ENCODE measurements at regions not wholly inside any gene's neighbourhood (a gene's known extent, or its start where the extent isn't known, plus 50 kb on each side); places are given as distances from the start of the nearest gene placed in this dataset.
"Not testable (repeated sequence)": the region's sequence is repeated elsewhere in the genome, so short reads cannot be mapped to it uniquely, and the experiment has no call there.

- H2AFZ ChIP-seq (ENCODE audit: low read length, unreplicated experiment), result no peak overlapping the region
- no peaks in the 10 kb centered on the region for H3K79me2 ChIP-seq (ENCODE audit: control insufficient read depth, insufficient read depth, low read length, unreplicated experiment)
- no peaks in the 10 kb centered on the region for H3K27me3 ChIP-seq (ENCODE audit: insufficient read depth, low read length)
- H3K36me3 ChIP-seq (ENCODE audit: insufficient read depth, low read length), result no peaks in the 10 kb centered on the region
- H3K4me3 ChIP-seq (ENCODE audit: low read depth, low read length), result no peak overlapping the region
- peaks cover 14% of the 10 kb centered on the region for H3K4me1 ChIP-seq (ENCODE audit: control insufficient read depth, insufficient read depth, low read length, unreplicated experiment)
- H3K27ac ChIP-seq (ENCODE audit: low read depth, low read length), result no peak overlapping the region
Observed at GRCh38 chr4:15336410-15337167, 91.2 kb upstream of the C1QTNF7 start.

GRCh38 chr4:15337168-15337657 is 90.6 kb upstream of the C1QTNF7 start:
- H3K4me1 ChIP-seq (ENCODE audit: control insufficient read depth, insufficient read depth, low read length, unreplicated experiment), result peaks cover 14% of the 10 kb centered on the region
- not testable (repeated sequence) for H3K79me2 ChIP-seq (ENCODE audit: control insufficient read depth, insufficient read depth, low read length, unreplicated experiment); H3K4me3 ChIP-seq (ENCODE audit: low read depth, low read length); H2AFZ ChIP-seq (ENCODE audit: low read length, unreplicated experiment); H3K36me3 ChIP-seq (ENCODE audit: insufficient read depth, low read length); H3K27me3 ChIP-seq (ENCODE audit: insufficient read depth, low read length); H3K27ac ChIP-seq (ENCODE audit: low read depth, low read length)

- no peaks in the 10 kb centered on the region for H3K79me2 ChIP-seq (ENCODE audit: control insufficient read depth, insufficient read depth, low read length, unreplicated experiment)
- H2AFZ ChIP-seq (ENCODE audit: low read length, unreplicated experiment), result no peak overlapping the region
- H3K27me3 ChIP-seq (ENCODE audit: insufficient read depth, low read length), result 0 out of 2 replicates have a peak, but pooled peaks cover 3% of the 10 kb centered on the region
- no peak overlapping the region for H3K4me3 ChIP-seq (ENCODE audit: low read depth, low read length)
- H3K36me3 ChIP-seq (ENCODE audit: insufficient read depth, low read length), result no peaks in the 10 kb centered on the region
- H3K27ac ChIP-seq (ENCODE audit: low read depth, low read length), result no peak overlapping the region
- H3K4me1 ChIP-seq (ENCODE audit: control insufficient read depth, insufficient read depth, low read length, unreplicated experiment), result peaks cover 17% of the 10 kb centered on the region
Observed at GRCh38 chr4:15339737-15340136, 88.1 kb upstream of the C1QTNF7 start.

GRCh38 chr4:15340332-15340731 is 87.5 kb upstream of the C1QTNF7 start:
- Histone ChIP-seq H3K4me3 (ENCODE audit: low read depth, low read length) (no peak overlapping the region), H3K36me3 (ENCODE audit: insufficient read depth, low read length) (no peaks in the 10 kb centered on the region), H3K79me2 (ENCODE audit: control insufficient read depth, insufficient read depth, low read length, unreplicated experiment) (no peaks in the 10 kb centered on the region), H3K4me1 (ENCODE audit: control insufficient read depth, insufficient read depth, low read length, unreplicated experiment) (peaks cover 17% of the 10 kb centered on the region), H2AFZ (ENCODE audit: low read length, unreplicated experiment) (no peak overlapping the region), H3K27me3 (ENCODE audit: insufficient read depth, low read length) (0 out of 2 replicates have a peak, but pooled peaks cover 3% of the 10 kb centered on the region), H3K27ac (ENCODE audit: low read depth, low read length) (no peak overlapping the region)

GRCh38 chr4:15340902-15341732 is 86.7 kb upstream of the C1QTNF7 start:
- Histone ChIP-seq H3K27ac (ENCODE audit: low read depth, low read length) (no peak overlapping the region), H3K27me3 (ENCODE audit: insufficient read depth, low read length) (0 out of 2 replicates have a peak, but pooled peaks cover 3% of the 10 kb centered on the region), H3K4me1 (ENCODE audit: control insufficient read depth, insufficient read depth, low read length, unreplicated experiment) (peaks cover 17% of the 10 kb centered on the region), H3K79me2 (ENCODE audit: control insufficient read depth, insufficient read depth, low read length, unreplicated experiment) (no peaks in the 10 kb centered on the region), H3K4me3 (ENCODE audit: low read depth, low read length) (no peak overlapping the region), H2AFZ (ENCODE audit: low read length, unreplicated experiment) (no peak overlapping the region), H3K36me3 (ENCODE audit: insufficient read depth, low read length) (no peaks in the 10 kb centered on the region)

GRCh38 chr4:15341733-15342300 is 86.0 kb upstream of the C1QTNF7 start:
- Histone ChIP-seq H3K36me3 (ENCODE audit: insufficient read depth, low read length) (no peaks in the 10 kb centered on the region), H3K27ac (ENCODE audit: low read depth, low read length) (no peak overlapping the region), H3K27me3 (ENCODE audit: insufficient read depth, low read length) (0 out of 2 replicates have a peak, but pooled peaks cover 3% of the 10 kb centered on the region), H3K79me2 (ENCODE audit: control insufficient read depth, insufficient read depth, low read length, unreplicated experiment) (no peaks in the 10 kb centered on the region), H3K4me3 (ENCODE audit: low read depth, low read length) (no peak overlapping the region), H3K4me1 (ENCODE audit: control insufficient read depth, insufficient read depth, low read length, unreplicated experiment) (peaks cover 10% of the 10 kb centered on the region), H2AFZ (ENCODE audit: low read length, unreplicated experiment) (no peak overlapping the region)

- Histone ChIP-seq H3K4me1 (ENCODE audit: control insufficient read depth, insufficient read depth, low read length, unreplicated experiment) (peaks cover 8% of the 10 kb centered on the region), H3K36me3 (ENCODE audit: insufficient read depth, low read length) (no peaks in the 10 kb centered on the region), H3K79me2 (ENCODE audit: control insufficient read depth, insufficient read depth, low read length, unreplicated experiment) (no peaks in the 10 kb centered on the region), H3K27me3 (ENCODE audit: insufficient read depth, low read length) (0 out of 2 replicates have a peak, but pooled peaks cover 3% of the 10 kb centered on the region), H3K27ac (ENCODE audit: low read depth, low read length) (no peak overlapping the region), H2AFZ (ENCODE audit: low read length, unreplicated experiment) (no peak overlapping the region), H3K4me3 (ENCODE audit: low read depth, low read length) (no peak overlapping the region)
Observed at GRCh38 chr4:15343000-15343399, 84.8 kb upstream of the C1QTNF7 start.

- no peak overlapping the region for H3K4me3 ChIP-seq (ENCODE audit: low read depth, low read length)
- peaks cover 6% of the 10 kb centered on the region for H3K4me1 ChIP-seq (ENCODE audit: control insufficient read depth, insufficient read depth, low read length, unreplicated experiment)
- no peak overlapping the region for H2AFZ ChIP-seq (ENCODE audit: low read length, unreplicated experiment)
- 0 out of 2 replicates have a peak, but pooled peaks cover 3% of the 10 kb centered on the region for H3K27me3 ChIP-seq (ENCODE audit: insufficient read depth, low read length)
- H3K36me3 ChIP-seq (ENCODE audit: insufficient read depth, low read length), result no peaks in the 10 kb centered on the region
- H3K79me2 ChIP-seq (ENCODE audit: control insufficient read depth, insufficient read depth, low read length, unreplicated experiment), result no peaks in the 10 kb centered on the region
- no peak overlapping the region for H3K27ac ChIP-seq (ENCODE audit: low read depth, low read length)
Observed at GRCh38 chr4:15343581-15343980, 84.3 kb upstream of the C1QTNF7 start.

- Histone ChIP-seq H3K27me3 (ENCODE audit: insufficient read depth, low read length) (peaks cover 5% of the 10 kb centered on the region; the same call in 1 of the 2 replicates), H3K27ac (ENCODE audit: low read depth, low read length) (no peak overlapping the region), H3K4me3 (ENCODE audit: low read depth, low read length) (no peak overlapping the region), H3K4me1 (ENCODE audit: control insufficient read depth, insufficient read depth, low read length, unreplicated experiment) (peaks cover 3% of the 10 kb centered on the region), H3K79me2 (ENCODE audit: control insufficient read depth, insufficient read depth, low read length, unreplicated experiment) (no peaks in the 10 kb centered on the region), H2AFZ (ENCODE audit: low read length, unreplicated experiment) (no peak overlapping the region), H3K36me3 (ENCODE audit: insufficient read depth, low read length) (no peaks in the 10 kb centered on the region)
Observed at GRCh38 chr4:15344041-15344440, 83.8 kb upstream of the C1QTNF7 start.

- H3K4me3 ChIP-seq (ENCODE audit: low read depth, low read length), result no peak overlapping the region
- H3K4me1 ChIP-seq (ENCODE audit: control insufficient read depth, insufficient read depth, low read length, unreplicated experiment), result peaks cover 3% of the 10 kb centered on the region
- H3K27me3 ChIP-seq (ENCODE audit: insufficient read depth, low read length), result peaks cover 13% of the 10 kb centered on the region
- H3K36me3 ChIP-seq (ENCODE audit: insufficient read depth, low read length), result no peaks in the 10 kb centered on the region
- no peak overlapping the region for H3K27ac ChIP-seq (ENCODE audit: low read depth, low read length)
- no peaks in the 10 kb centered on the region for H3K79me2 ChIP-seq (ENCODE audit: control insufficient read depth, insufficient read depth, low read length, unreplicated experiment)
- H2AFZ ChIP-seq (ENCODE audit: low read length, unreplicated experiment), result no peak overlapping the region
Observed at GRCh38 chr4:15345134-15345533, 82.7 kb upstream of the C1QTNF7 start.
